ENCODE measurements at regions not wholly inside any gene's neighbourhood (a gene's known extent, or its start where the extent isn't known, plus 50 kb on each side); places are given as distances from the start of the nearest gene placed in this dataset.

DNA sequence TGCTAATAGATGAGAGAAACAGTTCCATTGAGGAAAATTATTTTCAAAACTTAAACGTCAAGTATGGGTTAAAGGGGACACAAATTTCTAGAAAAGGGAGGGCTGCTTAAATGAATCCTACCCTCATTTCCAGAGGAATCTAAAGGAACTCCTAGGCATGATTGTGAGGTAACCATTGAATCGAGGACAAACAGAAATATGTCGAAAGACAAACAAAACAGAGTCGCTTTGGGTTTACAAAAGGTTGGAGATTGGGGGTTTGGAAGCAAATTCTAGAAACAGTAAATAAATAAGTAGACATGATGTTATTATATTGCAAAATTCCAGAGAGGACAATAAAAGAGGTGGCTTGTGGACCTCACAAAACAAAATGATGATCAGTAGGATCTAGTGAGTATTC lies 173.1 kb downstream of the FTCDNL1 start:
- TF ChIP-seq, protein P1, sequence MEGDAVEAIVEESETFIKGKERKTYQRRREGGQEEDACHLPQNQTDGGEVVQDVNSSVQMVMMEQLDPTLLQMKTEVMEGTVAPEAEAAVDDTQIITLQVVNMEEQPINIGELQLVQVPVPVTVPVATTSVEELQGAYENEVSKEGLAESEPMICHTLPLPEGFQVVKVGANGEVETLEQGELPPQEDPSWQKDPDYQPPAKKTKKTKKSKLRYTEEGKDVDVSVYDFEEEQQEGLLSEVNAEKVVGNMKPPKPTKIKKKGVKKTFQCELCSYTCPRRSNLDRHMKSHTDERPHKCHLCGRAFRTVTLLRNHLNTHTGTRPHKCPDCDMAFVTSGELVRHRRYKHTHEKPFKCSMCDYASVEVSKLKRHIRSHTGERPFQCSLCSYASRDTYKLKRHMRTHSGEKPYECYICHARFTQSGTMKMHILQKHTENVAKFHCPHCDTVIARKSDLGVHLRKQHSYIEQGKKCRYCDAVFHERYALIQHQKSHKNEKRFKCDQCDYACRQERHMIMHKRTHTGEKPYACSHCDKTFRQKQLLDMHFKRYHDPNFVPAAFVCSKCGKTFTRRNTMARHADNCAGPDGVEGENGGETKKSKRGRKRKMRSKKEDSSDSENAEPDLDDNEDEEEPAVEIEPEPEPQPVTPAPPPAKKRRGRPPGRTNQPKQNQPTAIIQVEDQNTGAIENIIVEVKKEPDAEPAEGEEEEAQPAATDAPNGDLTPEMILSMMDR (IDR thresholded peaks at IDR 0.05), result no peak
- TF ChIP-seq POLR2A (IDR thresholded peaks at IDR 0.05), result no peak
- no peak for TF ChIP-seq POLR2AphosphoS5 (IDR thresholded peaks at IDR 0.05; ENCODE audit: insufficient read depth in 1 of 2, low read depth in 1 of 2)

Measured in vagina (tissue), 2 donors.